ENCODE measurements at regions not wholly inside any gene's neighbourhood (a gene's known extent, or its start where the extent isn't known, plus 50 kb on each side); places are given as distances from the start of the nearest gene placed in this dataset.

DNA sequence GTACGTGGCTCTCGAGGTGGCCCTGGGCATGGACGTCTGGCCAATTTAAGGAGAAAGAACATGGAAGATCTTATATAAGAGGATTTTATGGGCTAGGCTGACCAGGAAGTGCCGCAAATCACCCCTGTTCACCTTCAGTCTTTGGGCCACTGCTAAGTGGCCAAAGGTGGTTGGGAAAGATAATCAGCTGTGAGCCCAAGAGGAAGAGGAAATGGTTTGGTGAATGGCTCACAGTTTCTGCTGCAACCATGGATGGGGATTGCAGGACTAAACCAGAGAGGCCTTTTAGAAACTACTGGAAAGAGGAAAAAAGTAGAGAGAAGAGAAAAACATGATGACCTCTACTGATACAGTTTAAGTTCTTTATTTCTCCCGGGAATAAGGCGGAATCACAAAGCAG, 96.0 kb upstream of the ARHGAP20 start:
- TF ChIP-seq CTCF (IDR thresholded peaks at IDR 0.05 in 8 of 11, conservative IDR thresholded peaks at IDR 0.05 in 3 of 11) (no peak), POLR2A (IDR thresholded peaks at IDR 0.05) (no peak)

Data from spleen (tissue), 7 donors.